Thymus (tissue), 11 donors: ENCODE measurements at regions not wholly inside any gene's neighbourhood (a gene's known extent, or its start where the extent isn't known, plus 50 kb on each side); places are given as distances from the start of the nearest gene placed in this dataset.
"Not testable (repeated sequence)": the region's sequence is repeated elsewhere in the genome, so short reads cannot be mapped to it uniquely, and the experiment has no call there.

ENCODE experiments used
- DNase-seq, 9 donors: peaks; one replicate each; pipeline ENCODE4 v3.0.0-alpha.2; 2013; ENCODE audit warnings: low spot score in 9 of 9, low read depth in 6 of 9, missing footprints in 1 of 9
- H3K27ac ChIP-seq, 2 donors: one replicate each; pipeline ENCODE4 v1.5.1; 2013; ENCODE audit warnings: control low read depth in 1 of 2, low read depth in 1 of 2, low read length in 1 of 2, mild to moderate bottlenecking in 1 of 2, moderate library complexity in 1 of 2
- H3K27me3 ChIP-seq, 2 donors: one replicate each; pipeline ENCODE4 v1.5.1; 2013; ENCODE audit warnings: low read length in 1 of 2; ENCODE audit not compliant: control insufficient read depth in 2 of 2, insufficient read depth in 1 of 2
- H3K36me3 ChIP-seq, 2 donors: one replicate each; pipeline ENCODE4 v1.5.1; 2013; ENCODE audit warnings: low read length in 1 of 2, mild to moderate bottlenecking in 1 of 2, moderate library complexity in 1 of 2; ENCODE audit not compliant: control insufficient read depth in 2 of 2, insufficient read depth in 2 of 2
- H3K4me1 ChIP-seq, 2 donors: one replicate each; pipeline ENCODE4 v1.5.1; 2013; ENCODE audit warnings: low read length in 2 of 2; ENCODE audit not compliant: control insufficient read depth in 2 of 2, insufficient read depth in 2 of 2
- H3K4me3 ChIP-seq, 2 donors: one replicate each; pipeline ENCODE4 v1.5.1; 2013; ENCODE audit warnings: low read length in 2 of 2, control low read depth in 1 of 2, mild to moderate bottlenecking in 1 of 2
- H3K9me3 ChIP-seq, 2 donors: one replicate each; pipeline ENCODE4 v1.5.1; 2013; ENCODE audit warnings: low read length in 1 of 2, mild to moderate bottlenecking in 1 of 2; ENCODE audit not compliant: control insufficient read depth in 2 of 2, insufficient read depth in 1 of 2
- WGBS: extraction: QIAGEN DNeasy Blood & Tissue Kit; methylation state at CpG from one replicate; pipeline ENCODE4 v1.1.7; 2013; 5-methylcytosine and 5-hydroxymethylcytosine counted together
- donor health status: healthy.

DNA sequence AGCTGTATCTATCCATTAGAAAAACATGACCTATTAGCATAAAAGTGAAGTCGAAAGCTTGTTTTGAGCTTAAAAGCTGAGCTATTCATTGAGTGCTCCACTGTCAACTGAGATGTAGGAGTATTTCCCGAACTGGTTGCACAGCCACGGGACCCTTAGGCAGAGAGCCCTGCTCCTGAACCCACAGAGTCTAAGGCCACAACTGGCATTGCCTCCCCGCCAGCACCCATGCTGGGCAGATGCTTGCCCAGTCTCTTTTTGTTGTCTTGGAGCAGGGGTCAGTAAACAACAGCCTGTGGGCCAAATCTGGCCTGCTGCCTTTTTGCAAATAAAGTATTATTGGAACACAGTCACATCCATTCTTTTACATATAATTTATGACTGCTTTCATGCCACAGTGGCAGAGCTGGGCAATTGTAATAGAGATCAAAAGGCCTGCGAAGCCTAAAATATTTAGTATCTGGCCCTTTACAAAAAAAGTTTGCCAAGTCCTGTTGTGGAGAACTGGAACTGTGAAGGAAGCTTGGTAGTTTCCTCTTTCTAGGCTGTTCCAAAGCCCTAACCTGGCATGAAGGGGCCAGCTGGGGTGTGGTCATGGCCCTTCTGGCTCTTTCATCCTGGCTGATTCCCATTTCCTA lies 58.4 kb upstream of the WAPL start:
- 97% methylated on average over 5 of the region's 5 CpGs for WGBS

DNA sequence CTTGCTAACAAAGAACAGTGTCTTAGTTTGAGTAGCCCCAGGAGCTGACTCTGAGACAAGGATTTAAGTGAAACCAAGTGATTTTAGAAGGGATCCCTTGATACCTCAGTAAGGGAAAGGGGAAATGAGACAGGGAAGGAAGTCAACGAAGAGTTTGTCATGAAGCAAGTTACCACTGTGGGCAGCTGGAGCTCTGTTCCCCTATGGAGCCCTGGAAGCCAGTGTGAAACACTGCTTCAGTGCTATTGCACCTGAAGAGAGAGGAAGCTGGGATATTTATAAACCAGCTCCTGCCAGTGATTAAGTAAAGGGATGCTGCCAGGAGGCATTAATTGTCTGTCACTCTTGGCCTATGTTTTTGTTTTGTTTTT lies 58.9 kb upstream of the WAPL start:
- DNase-seq: no peak
- no peaks in the 10 kb centered on the region for H3K36me3 ChIP-seq
- H3K9me3 ChIP-seq: no peaks in the 10 kb centered on the region
- peaks cover 0 to 5% of the 10 kb centered on the region in 2 donors for H3K4me1 ChIP-seq
- no peak overlapping the region for H3K4me3 ChIP-seq
- no peaks in the 10 kb centered on the region for H3K27me3 ChIP-seq
- WGBS: 12% methylated on average over 1 of the region's 1 CpG
- H3K27ac ChIP-seq: no peak overlapping the region

More for the DNA sequence above, 58.4 kb upstream of the WAPL start:
- H3K4me1 ChIP-seq: no peaks in the 10 kb centered on the region
- no peaks in the 10 kb centered on the region for H3K27me3 ChIP-seq
- H3K9me3 ChIP-seq: no peaks in the 10 kb centered on the region
- H3K27ac ChIP-seq: no peak overlapping the region
- H3K4me3 ChIP-seq: no peak overlapping the region
- DNase-seq: no peak
- no peaks in the 10 kb centered on the region for H3K36me3 ChIP-seq

- peaks cover 0 to 6% of the 10 kb centered on the region in 2 donors for H3K4me1 ChIP-seq
- WGBS: 89% methylated on average over 4 of the region's 4 CpGs
- H3K27ac ChIP-seq: no peak overlapping the region
- H3K9me3 ChIP-seq: no peaks in the 10 kb centered on the region
- H3K4me3 ChIP-seq: no peak overlapping the region
- peak in 5 of 9 donors; percentile 6 to 45 (median 19) for DNase-seq
- no peaks in the 10 kb centered on the region for H3K36me3 ChIP-seq
- no peaks in the 10 kb centered on the region for H3K27me3 ChIP-seq
Observed at GRCh38 chr10:86583983-86584382, 62.4 kb upstream of the WAPL start.

GRCh38 chr10:86585037-86585929 lies 63.7 kb upstream of the WAPL start:
- DNase-seq: peak; percentile 46 to 85 (median 66)
- Histone ChIP-seq H3K27ac (no peak overlapping the region), H3K4me1 (peaks cover 0 to 6% of the 10 kb centered on the region in 2 donors), H3K36me3 (no peaks in the 10 kb centered on the region), H3K27me3 (no peaks in the 10 kb centered on the region), H3K9me3 (no peaks in the 10 kb centered on the region), H3K4me3 (no peak overlapping the region)
- WGBS: 47% methylated on average over 13 of the region's 13 CpGs

DNA sequence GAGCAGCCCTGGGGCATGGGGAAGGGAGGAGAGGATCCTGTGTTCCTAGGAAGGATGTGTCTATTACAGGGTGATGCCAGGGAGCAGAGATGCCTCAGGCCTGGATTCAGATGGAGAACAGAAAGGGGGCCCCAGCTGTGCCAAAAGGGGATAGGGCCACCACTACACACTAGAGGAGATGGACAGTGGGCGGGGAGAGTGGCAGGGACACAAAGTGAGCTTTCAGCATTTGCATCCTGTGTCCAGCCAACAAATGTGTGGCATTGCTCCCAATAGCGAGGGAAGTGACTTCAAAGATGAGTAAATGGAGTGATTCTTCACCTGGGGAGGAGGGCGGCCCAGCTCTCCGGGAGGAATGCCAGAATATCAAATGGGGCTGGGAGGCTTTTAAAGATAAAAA lies 64.9 kb upstream of the WAPL start:
- DNase-seq: no peak
- Histone ChIP-seq H3K9me3 (no peaks in the 10 kb centered on the region), H3K27me3 (no peaks in the 10 kb centered on the region), H3K27ac (no peak overlapping the region), H3K4me3 (no peak overlapping the region), H3K36me3 (no peaks in the 10 kb centered on the region), H3K4me1 (peaks cover 0 to 6% of the 10 kb centered on the region in 2 donors)
- 91% methylated on average over 4 of the region's 4 CpGs for WGBS

DNA sequence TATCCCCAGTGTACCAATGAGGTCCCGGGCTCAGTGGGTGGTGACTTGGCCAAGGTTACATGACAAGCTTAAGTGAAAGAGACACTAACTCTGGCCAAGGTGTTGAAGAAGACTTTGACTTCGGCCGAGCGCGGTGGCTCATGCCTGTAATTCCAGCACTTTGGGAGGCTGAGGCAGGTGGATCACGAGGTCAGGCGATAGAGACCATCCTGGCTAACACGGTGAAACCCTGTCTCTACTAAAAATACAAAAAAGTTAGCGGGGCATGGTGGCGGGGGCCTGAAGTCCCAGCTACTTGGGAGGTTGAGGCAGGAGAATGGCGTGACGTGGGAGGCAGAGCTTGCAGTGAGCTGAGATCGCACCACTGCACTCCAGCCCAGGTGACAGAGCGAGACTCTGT lies 65.6 kb upstream of the OPN4 start:
- not testable (repeated sequence) for H3K36me3 ChIP-seq, H3K9me3 ChIP-seq, H3K4me3 ChIP-seq, H3K27ac ChIP-seq, H3K4me1 ChIP-seq, DNase-seq, H3K27me3 ChIP-seq
- WGBS: 97% methylated on average over 14 of the region's 14 CpGs

GRCh38 chr10:86591436-86591835 lies 62.9 kb upstream of the OPN4 start:
- Histone ChIP-seq H3K27ac (no peak overlapping the region), H3K9me3 (no peaks in the 10 kb centered on the region), H3K4me1 (no peaks in the 10 kb centered on the region), H3K36me3 (no peaks in the 10 kb centered on the region), H3K4me3 (no peak overlapping the region), H3K27me3 (no peaks in the 10 kb centered on the region)
- no peak for DNase-seq
- 92% methylated on average over 6 of the region's 6 CpGs for WGBS

- no peaks in the 10 kb centered on the region for H3K36me3 ChIP-seq
- H3K4me3 ChIP-seq: no peak overlapping the region
- no peak for DNase-seq
- H3K27me3 ChIP-seq: peaks cover 0 to 1% of the 10 kb centered on the region in 2 donors
- H3K9me3 ChIP-seq: no peaks in the 10 kb centered on the region
- WGBS: 95% methylated on average over 4 of the region's 4 CpGs
- no peaks in the 10 kb centered on the region for H3K4me1 ChIP-seq
- H3K27ac ChIP-seq: no peak overlapping the region
Observed at GRCh38 chr10:86592413-86592812, 61.9 kb upstream of the OPN4 start.

DNA sequence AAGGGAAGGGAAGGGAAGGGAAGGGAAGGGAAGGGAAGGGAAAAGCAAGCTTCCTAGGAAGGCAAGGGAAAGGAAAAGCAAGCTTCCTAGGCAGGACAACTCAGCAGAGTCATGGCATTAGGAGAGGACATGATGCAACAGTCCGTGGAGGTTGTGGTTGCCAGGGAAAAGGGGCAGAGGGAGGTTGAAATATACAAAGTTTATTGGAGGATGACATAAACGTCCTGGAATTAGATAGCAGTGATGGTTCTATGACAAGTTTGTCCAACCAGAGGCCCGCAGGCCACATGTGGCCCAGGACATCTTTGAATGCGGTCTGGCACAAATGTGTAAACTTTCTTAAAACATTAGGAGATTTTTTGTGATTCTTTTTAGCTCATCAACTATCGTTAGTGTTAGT lies 59.8 kb upstream of the OPN4 start:
- peaks cover 0 to 2% of the 10 kb centered on the region in 2 donors for H3K27me3 ChIP-seq
- H3K36me3 ChIP-seq: no peaks in the 10 kb centered on the region
- H3K4me3 ChIP-seq: no peak overlapping the region
- DNase-seq: no peak
- no peak overlapping the region for H3K27ac ChIP-seq
- WGBS: 92% methylated on average over 5 of the region's 5 CpGs
- peaks cover 0 to 1% of the 10 kb centered on the region in 2 donors for H3K4me1 ChIP-seq
- H3K9me3 ChIP-seq: no peaks in the 10 kb centered on the region
